Urothelium cell line (cell line): ENCODE measurements at regions not wholly inside any gene's neighbourhood (a gene's known extent, or its start where the extent isn't known, plus 50 kb on each side); places are given as distances from the start of the nearest gene placed in this dataset.

Experiments used
- DNase-seq: peaks from one replicate; pipeline ENCODE4 v3.0.0; 2011; ENCODE audit warnings: low spot score, mixed read lengths
- FAIRE-seq: peaks from 2 replicates; lab custom pipeline; 2011; peaks lifted over from hg19 to GRCh38; lab: Jason Lieb, UNC

- FAIRE-seq (no peak), DNase-seq (no peak)
Measured at GRCh38 chrX:45788315-45788714, 587.6 kb upstream of the DIPK2B start.

- FAIRE-seq (no peak), DNase-seq (no peak)
Measured at GRCh38 chrX:45784590-45784989, 583.9 kb upstream of the DIPK2B start.

- no peak for DNase-seq
- FAIRE-seq: no peak
Measured at GRCh38 chrX:45783002-45783401, 582.3 kb upstream of the DIPK2B start.

- DNase-seq: peak; percentile 29
- no peak for FAIRE-seq
Measured at GRCh38 chrX:45781901-45782553, 581.4 kb upstream of the DIPK2B start.

GRCh38 chrX:45778616-45779015 lies 577.9 kb upstream of the DIPK2B start:
- FAIRE-seq (no peak), DNase-seq (no peak)

- no peak for DNase-seq
- no peak for FAIRE-seq
Measured at GRCh38 chrX:45777366-45777765, 576.7 kb upstream of the DIPK2B start.

- no peak for FAIRE-seq
- DNase-seq: peak; percentile 33
Measured at GRCh38 chrX:45775468-45775867, 574.8 kb upstream of the DIPK2B start.

- FAIRE-seq: no peak
- peak; percentile 45 for DNase-seq
Measured at GRCh38 chrX:45774961-45775360, 574.3 kb upstream of the DIPK2B start.

GRCh38 chrX:45773572-45773971 lies 572.9 kb upstream of the DIPK2B start:
- FAIRE-seq: no peak
- no peak for DNase-seq

- FAIRE-seq: no peak
Measured at GRCh38 chrX:45771560-45772340, 571.1 kb upstream of the DIPK2B start.

GRCh38 chrX:45771114-45771513 lies 570.4 kb upstream of the DIPK2B start:
- peak; percentile 58 for DNase-seq
- no peak for FAIRE-seq

More at GRCh38 chrX:45771560-45772340, 571.1 kb upstream of the DIPK2B start:
- DNase-seq: peak; percentile 20

GRCh38 chrX:45769761-45770582 lies 569.3 kb upstream of the DIPK2B start:
- FAIRE-seq: no peak
- DNase-seq: peak; percentile 78

- DNase-seq: no peak
- no peak for FAIRE-seq
Measured at GRCh38 chrX:45768666-45769236, 568.1 kb upstream of the DIPK2B start.

- DNase-seq (no peak), FAIRE-seq (no peak)
Measured at GRCh38 chrX:45766981-45767501, 566.4 kb upstream of the DIPK2B start.

- DNase-seq (no peak), FAIRE-seq (no peak)
Measured at GRCh38 chrX:45765767-45766166, 565.1 kb upstream of the DIPK2B start.

GRCh38 chrX:45765281-45765680 lies 564.6 kb upstream of the DIPK2B start:
- no peak for FAIRE-seq
- no peak for DNase-seq

- DNase-seq (no peak), FAIRE-seq (no peak)
Measured at GRCh38 chrX:45762699-45763647, 562.3 kb upstream of the DIPK2B start.

- FAIRE-seq (no peak), DNase-seq (no peak)
Measured at GRCh38 chrX:45761920-45762319, 561.2 kb upstream of the DIPK2B start.

- DNase-seq (no peak), FAIRE-seq (no peak)
Measured at GRCh38 chrX:45760187-45760742, 559.6 kb upstream of the DIPK2B start.
